ENCODE measurements at regions not wholly inside any gene's neighbourhood (a gene's known extent, or its start where the extent isn't known, plus 50 kb on each side); places are given as distances from the start of the nearest gene placed in this dataset.

GRCh38 chr10:130623680-130624267 is 487.6 kb downstream of the GLRX3 start:
- no peak for DNase-seq (ENCODE audit: low read depth)

DNA sequence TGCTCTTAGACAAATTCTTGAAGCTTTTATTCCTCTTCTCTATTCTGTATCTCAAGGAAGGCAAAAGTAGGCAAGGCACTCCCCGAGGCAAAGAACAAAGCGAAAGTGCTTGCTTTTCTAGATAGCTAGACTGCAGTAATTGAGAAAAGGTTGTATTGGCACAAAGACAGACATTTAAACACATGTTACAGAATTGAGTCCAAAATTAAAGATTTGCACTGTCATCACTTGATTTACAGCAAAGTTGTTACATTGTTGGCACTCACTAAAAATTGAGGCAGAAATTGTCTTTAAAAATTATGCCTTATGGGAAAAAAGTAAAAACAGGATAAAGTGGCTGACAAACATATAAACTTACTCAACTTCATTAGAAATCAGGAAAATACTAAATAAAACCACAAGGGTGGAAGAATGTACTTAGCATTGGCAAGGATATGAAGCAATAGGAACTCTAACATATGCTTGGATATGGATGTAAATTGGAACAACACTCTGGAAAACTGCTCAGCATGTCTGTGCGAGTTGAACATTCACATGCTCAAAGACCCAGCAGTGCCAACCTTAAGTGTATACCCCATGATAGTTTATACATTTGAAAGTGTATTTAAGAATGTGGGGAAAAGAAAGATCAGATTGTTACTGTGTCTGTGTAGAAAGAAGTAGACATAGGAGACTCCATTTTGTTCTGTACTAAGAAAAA is 491.3 kb downstream of the GLRX3 start:
- no peak for DNase-seq (ENCODE audit: low read depth)

DNA sequence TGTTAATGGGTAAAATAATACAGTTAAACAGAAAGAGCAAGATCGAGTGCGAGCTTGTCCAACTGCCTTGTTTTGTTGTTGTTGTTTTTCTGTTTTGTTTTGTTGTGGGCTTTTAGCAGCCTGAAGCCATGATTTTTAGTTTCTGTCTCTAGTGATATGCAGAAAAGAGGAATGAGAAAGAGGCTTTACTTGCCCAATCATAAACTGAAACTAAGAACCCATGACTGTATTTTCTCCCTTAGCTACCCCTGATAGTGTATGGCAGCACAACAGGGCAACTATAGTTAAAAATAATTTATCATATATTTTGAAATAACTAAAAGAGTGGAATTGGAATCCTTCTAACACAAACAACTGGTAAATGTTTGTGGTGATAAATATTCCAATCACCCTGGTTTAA is 493.9 kb downstream of the GLRX3 start:
- DNase-seq (ENCODE audit: low read depth): no peak

GRCh38 chr10:130631142-130632096 is 495.2 kb downstream of the GLRX3 start:
- no peak for DNase-seq (ENCODE audit: low read depth)

- no peak for DNase-seq (ENCODE audit: low read depth)
Measured at GRCh38 chr10:130634816-130635215, 498.6 kb downstream of the GLRX3 start.

GRCh38 chr10:130635528-130635927 is 499.3 kb downstream of the GLRX3 start:
- DNase-seq (ENCODE audit: low read depth): no peak

- no peak for DNase-seq (ENCODE audit: low read depth)
Measured at GRCh38 chr10:130636313-130636930, 500.2 kb downstream of the GLRX3 start.

DNA sequence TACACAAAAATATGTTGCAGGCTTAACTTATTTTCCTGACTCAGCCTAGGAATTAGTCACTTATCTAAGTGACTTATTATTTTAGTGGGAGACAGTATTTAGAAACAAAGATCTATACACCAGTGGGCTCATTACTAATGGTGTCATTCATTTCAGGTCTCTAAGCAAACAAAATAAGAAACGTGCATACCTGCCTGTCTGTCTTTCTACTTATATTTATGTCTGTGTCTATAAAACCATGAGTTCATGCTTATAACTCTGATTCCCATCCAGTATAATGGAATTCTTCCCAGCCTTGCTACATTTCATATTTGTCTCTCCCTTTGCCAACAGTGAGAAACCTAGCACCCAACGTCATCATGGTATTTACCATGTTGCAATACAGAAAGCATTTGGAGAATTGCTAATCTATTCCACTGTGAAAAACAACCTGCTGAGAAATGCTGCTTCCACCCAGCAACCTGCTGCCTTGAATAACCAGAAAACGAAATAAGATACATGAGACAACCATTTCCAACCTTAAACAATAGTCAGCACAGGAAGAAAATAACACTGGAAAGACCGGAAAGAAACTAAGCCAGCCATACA is 501.0 kb downstream of the GLRX3 start:
- DNase-seq (ENCODE audit: low read depth): no peak

GRCh38 chr10:130638991-130639390 is 502.8 kb downstream of the GLRX3 start:
- no peak for DNase-seq (ENCODE audit: low read depth)

DNA sequence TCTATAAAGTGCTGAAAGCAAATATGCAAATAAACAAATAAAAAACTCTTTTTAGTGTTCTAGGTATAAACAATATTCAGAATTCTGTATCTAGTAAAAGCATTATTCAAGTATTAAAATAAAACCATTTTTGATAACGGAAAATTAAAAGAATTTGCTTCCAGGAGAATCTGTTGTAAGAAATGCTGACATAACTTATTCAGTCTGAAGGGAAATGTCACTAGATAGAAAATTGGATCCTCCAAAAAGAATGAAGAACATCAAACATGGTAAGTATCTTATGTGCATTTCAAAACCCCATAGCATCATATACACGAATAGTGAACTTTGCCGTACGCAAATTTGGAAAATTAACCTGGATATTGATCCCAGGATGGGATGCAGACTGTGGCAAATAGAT is 506.7 kb downstream of the GLRX3 start:
- DNase-seq (ENCODE audit: low read depth): no peak

DNA sequence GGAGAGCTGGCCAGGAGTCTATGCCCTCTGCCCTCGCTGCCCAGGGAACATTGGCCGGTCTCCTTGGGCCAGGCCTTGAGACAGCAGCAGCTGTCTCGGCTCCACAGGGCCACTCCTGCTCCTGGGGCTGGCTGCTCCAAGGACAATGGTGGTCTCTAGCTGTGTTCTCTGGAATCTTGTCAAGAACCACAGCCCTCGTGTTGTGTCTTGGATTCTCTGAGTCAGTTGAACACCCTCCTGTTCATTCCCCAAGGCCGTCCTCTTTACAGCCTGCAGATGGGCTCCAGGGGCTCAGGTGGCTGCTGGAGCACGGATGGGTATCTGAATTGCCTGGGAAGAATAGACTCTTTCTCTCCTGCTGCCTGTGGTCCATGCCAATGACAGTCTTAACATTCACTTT is 511.1 kb downstream of the GLRX3 start:
- no peak for DNase-seq (ENCODE audit: low read depth)

- DNase-seq (ENCODE audit: low read depth): no peak
Measured at GRCh38 chr10:130648807-130649206, 512.6 kb downstream of the GLRX3 start.

DNA sequence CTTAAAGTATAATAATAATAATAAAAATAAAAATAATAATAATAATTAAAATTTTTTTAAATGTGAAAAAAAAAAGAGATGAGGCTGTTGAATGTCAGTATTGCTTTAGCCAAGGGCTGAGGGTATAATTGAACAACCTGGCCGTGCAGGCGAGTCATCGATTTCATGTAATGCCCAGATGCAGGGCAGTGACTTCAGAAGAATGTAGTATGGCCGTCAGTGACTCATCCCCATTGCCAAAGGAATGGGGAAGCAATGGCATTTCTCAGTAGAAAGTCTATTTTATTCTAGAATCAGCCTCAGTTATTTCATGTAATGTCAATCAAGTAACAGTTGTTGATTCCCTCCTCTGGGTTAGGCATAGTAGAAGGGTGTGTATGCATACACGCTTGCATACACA is 516.4 kb downstream of the GLRX3 start:
- DNase-seq (ENCODE audit: low read depth): no peak

- DNase-seq (ENCODE audit: low read depth): no peak
Measured at GRCh38 chr10:130652964-130653578, 516.9 kb downstream of the GLRX3 start.

DNA sequence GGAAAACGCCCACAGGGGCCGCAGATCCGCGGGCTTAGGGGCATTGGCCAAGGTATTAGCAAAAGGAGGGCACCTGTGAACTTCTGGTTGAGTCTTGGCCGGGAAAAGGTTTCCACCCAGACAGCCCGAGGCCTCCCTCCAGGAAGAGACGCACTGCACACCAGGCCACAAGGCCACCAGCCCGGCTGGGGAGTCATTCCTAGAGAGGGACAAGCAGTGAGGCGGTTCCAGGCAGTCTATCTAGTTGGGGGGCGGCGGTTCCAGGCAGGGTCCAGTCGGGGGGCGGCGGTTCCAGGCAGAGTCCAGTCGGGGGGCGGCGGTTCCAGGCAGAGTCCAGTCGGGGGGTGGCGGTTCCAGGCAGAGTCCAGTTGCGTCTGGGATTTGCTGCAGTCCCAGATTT is 518.5 kb downstream of the GLRX3 start:
- no peak for DNase-seq (ENCODE audit: low read depth)

GRCh38 chr10:130655313-130656186 is 519.4 kb downstream of the GLRX3 start:
- no peak for DNase-seq (ENCODE audit: low read depth)

- DNase-seq (ENCODE audit: low read depth): no peak
Measured at GRCh38 chr10:130656187-130656575, 520.0 kb downstream of the GLRX3 start.

- DNase-seq (ENCODE audit: low read depth): no peak
Measured at GRCh38 chr10:130656582-130657133, 520.5 kb downstream of the GLRX3 start.

DNA sequence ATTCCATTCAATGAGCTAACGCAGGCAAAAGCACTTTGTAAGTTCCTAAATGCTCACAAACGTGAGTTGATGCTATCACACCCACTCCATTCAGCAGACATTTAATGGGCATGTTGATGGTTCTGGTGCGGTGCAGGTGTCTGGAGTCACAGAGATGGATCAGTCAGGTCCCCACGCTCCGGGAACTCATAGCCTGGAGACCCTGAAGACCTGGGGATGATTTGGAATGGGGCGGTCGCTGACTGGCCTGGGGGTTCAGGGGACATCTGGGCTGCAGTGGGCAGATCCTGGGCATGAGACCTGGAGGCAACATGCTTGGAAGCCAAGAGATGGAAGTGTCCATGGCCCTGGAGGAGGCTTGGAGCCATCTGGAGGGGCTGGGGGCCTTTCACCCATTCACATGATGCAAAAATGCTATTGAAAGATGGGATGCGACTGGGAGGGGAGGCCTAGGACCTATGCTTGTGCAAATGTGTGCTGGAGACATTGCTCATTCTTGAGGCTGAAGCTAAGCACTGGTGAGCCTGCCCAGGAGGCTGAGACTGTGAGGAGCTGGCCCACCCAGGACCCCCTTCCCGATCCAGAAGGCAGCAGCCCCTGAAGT is 522.6 kb downstream of the GLRX3 start:
- DNase-seq (ENCODE audit: low read depth): no peak

- DNase-seq (ENCODE audit: low read depth): no peak
Measured at GRCh38 chr10:130659528-130659927, 523.3 kb downstream of the GLRX3 start.
